Right renal pelvis (tissue), 4 donors: ENCODE measurements at regions not wholly inside any gene's neighbourhood (a gene's known extent, or its start where the extent isn't known, plus 50 kb on each side); places are given as distances from the start of the nearest gene placed in this dataset.

Experiments used
- DNase-seq, 4 donors: peaks; one replicate each; pipeline ENCODE4 v3.0.0-alpha.2; 2013; ENCODE audit warnings: low read depth in 4 of 4, low spot score in 3 of 4, missing footprints in 1 of 4

- no peak for DNase-seq
These were observed 318.6 kb downstream of the ZSWIM6 start for GRCh38 chr5:61650661-61651060.

DNA sequence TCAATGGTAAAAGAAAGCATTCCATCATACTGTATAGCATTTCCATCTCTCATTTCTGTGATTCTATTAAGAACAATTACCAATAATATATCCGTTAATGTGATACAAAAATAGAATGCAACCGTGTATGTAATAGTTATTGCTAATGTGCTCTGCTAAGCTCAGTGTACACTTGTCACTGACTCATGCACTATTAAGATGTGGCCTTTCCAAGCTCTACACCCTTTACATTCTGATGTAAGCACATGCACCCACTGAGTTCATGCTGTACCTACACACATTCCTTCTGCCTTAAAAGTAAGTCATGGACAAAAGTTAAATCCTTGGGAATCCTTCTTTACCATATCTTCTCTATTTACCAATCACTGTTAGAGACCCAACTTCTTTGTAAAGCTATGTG is 319.1 kb downstream of the ZSWIM6 start:
- DNase-seq, result no peak

DNA sequence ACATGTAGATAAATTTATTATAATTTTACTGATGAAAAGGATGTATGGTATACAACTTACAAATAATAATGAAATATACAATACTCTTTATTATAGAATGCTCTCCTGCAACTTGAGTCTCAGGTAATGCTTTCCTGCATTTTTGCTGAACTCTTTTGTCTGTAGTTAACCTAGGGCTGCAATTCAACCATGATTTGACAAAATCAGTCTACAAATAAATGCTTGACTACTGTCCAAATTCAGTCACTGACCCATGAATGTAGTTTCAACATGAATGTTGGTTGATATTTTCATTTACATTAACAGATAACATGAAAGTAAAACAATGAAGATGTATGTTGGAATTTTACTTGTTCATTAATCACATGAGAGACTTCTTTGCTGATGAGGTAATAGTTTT is 320.9 kb downstream of the ZSWIM6 start:
- DNase-seq, result no peak

- no peak for DNase-seq
These were observed 321.9 kb downstream of the ZSWIM6 start for GRCh38 chr5:61653807-61654580.

GRCh38 chr5:61654876-61655275 is 322.8 kb downstream of the ZSWIM6 start:
- no peak for DNase-seq

GRCh38 chr5:61657010-61657409 is 325.0 kb downstream of the ZSWIM6 start:
- no peak for DNase-seq

DNA sequence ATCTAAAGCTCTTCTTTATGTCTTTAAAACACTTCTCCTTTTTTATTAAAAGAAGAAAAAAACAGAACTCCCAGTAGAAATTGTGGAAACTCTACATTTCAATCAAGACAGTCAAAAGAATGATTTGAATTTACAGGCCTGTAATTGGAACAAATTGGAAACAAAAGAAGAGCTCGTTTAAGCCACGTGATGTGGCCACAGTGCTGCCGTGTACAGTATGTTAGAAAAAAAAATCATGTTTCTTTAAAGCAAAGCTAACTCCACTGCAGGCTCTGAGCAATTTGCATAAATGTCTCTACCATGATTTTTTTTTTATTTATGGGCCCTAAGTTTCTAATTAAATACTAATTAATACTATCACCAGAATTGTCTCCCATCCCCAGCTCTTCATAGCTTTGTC is 325.6 kb downstream of the ZSWIM6 start:
- no peak for DNase-seq

DNA sequence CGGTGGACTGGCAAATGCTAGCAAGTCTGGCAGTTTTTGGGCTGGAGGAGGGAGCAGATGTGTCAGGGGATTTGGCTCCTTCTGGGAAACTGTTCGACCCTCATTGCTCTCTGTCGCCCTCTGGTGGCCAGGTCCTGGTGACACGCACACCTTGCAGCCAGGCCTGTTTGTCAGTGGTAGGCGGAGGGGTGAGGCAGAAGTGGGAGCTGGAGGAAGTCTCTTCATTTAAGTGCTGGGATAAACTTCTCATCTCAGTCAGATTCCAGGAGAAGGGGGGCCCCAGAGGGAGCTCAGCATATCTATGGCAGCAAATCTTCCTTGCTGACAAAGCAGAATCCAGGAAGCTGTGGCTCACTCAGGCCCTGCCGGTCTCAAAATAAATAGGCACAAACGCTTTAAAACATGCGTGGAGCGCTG is 326.5 kb downstream of the ZSWIM6 start:
- peak; percentile 59 to 79 (median 70) for DNase-seq

- no peak for DNase-seq
These were observed 327.2 kb downstream of the ZSWIM6 start for GRCh38 chr5:61659221-61659696.

DNA sequence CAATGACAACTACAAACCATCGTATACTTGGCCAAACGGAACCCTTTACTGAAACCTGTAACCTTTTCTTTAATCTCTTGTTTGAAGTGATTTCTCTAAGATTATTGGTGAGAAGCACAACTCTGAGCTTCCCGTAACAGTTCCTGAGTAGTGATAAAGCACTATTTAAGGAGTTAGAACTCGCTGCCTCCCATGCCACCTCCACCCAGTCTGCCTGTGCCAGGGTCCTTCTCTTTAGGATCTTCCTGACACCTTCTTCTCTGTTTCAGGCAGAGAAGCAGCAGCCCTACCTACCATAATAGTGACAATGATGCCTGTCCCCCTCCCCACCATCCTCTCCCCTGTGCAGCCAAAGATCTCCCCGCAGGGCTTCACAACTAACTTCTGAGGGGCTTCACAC is 330.6 kb downstream of the ZSWIM6 start:
- DNase-seq, result no peak

DNA sequence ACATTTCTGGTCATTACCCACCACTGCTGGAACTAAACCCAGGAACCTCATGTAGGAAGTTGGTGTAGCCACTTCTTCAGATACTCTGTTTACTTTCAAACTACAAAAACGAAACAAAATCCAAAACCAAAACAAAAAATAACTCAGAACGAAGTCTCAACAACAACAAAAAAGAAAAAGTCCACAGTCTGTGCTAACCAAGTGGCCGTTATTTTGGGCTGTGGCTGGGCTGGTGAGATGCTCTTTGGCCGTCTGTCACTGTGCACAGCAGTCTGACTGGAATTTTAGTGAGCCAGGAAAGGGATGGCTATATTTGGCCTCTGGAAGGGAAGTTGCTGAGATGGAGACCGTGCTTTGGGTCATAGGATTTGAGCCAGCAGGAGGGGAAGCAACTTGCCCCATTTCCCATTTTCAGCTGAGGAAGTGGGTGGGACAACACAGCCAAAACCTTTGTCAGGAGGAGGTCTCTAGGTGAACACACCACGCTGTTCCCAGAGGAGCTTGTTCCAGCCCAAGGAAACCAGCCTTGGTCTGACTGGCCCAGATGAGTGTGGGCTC is 334.1 kb downstream of the ZSWIM6 start:
- no peak for DNase-seq

GRCh38 chr5:61667525-61668218 is 335.6 kb downstream of the ZSWIM6 start:
- DNase-seq, result no peak

GRCh38 chr5:61669531-61669930 is 337.5 kb downstream of the ZSWIM6 start:
- DNase-seq, result no peak

DNA sequence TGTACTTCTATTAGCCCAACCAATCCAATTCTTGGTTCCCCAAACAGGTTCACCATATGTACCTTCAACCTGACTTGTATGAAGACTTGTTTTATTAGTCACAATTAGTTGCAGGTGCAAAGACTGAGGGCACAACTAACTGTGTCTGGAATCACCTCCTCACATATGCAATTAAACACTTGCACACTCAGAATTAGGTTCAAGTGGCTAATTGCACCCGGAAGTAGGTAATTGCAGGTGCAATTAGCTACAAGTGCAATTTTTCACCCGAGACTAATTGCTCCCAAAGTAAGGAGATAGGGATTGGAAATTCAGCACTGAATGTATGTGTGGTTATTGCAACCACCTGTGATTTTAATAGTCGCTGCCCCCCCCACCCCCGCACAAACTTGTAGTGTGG is 338.9 kb downstream of the ZSWIM6 start:
- DNase-seq, result no peak

GRCh38 chr5:61673007-61673735 is 341.1 kb downstream of the ZSWIM6 start:
- DNase-seq, result peak in 2 of 4 donors; percentile 45 to 46

GRCh38 chr5:61674378-61674777 is 342.3 kb downstream of the ZSWIM6 start:
- DNase-seq, result no peak

GRCh38 chr5:61675015-61675692 is 343.1 kb downstream of the ZSWIM6 start:
- DNase-seq, result no peak

- DNase-seq, result no peak
These were observed 345.2 kb downstream of the ZSWIM6 start for GRCh38 chr5:61677220-61677619.

GRCh38 chr5:61678966-61679365 is 346.9 kb downstream of the ZSWIM6 start:
- DNase-seq, result no peak

GRCh38 chr5:61679562-61679961 is 347.5 kb downstream of the ZSWIM6 start:
- DNase-seq, result no peak

GRCh38 chr5:61680247-61680646 is 348.2 kb downstream of the ZSWIM6 start:
- DNase-seq, result no peak
